ENCODE measurements at regions not wholly inside any gene's neighbourhood (a gene's known extent, or its start where the extent isn't known, plus 50 kb on each side); places are given as distances from the start of the nearest gene placed in this dataset.

- no peak for TF ChIP-seq ZFX (IDR thresholded peaks at IDR 0.05; ENCODE audit: borderline replicate concordance)
- no peak for TF ChIP-seq CTCF (IDR thresholded peaks at IDR 0.05)
These were observed 105.6 kb upstream of the SLC44A3 start for GRCh38 chr1:94714552-94714951.

Measured in 22Rv1 (cell line).